MM.1S (cell line): ENCODE measurements at regions not wholly inside any gene's neighbourhood (a gene's known extent, or its start where the extent isn't known, plus 50 kb on each side); places are given as distances from the start of the nearest gene placed in this dataset.

Source experiments
- CTCF ChIP-seq: fragments of 300-600 bp; sonication (generic); IDR thresholded peaks from 2 replicates; pipeline ENCODE4 v1.5.1; 2016; ENCODE audit warnings: antibody characterized with exemption, low read length, mixed read lengths
- EZH2 ChIP-seq: fragments of 300-600 bp; sonication (generic); optimal IDR thresholded peaks from 2 replicates; pipeline ENCODE3; 2017; ENCODE audit warnings: low read depth, mild to moderate bottlenecking, antibody characterized with exemption, low read length, mixed read lengths
- EZH2phosphoT487 ChIP-seq: fragments of 300-600 bp; sonication (generic); IDR thresholded peaks from 2 replicates; pipeline ENCODE4 v1.6.1; 2018; ENCODE audit warnings: antibody characterized with exemption, low read length

GRCh38 chr20:4490606-4491280 lies 195.5 kb upstream of the PRNP start:
- no peak for TF ChIP-seq EZH2
- no peak for TF ChIP-seq CTCF
- TF ChIP-seq EZH2phosphoT487, result no peak
